Right cardiac atrium (tissue), 5 donors: ENCODE measurements at regions not wholly inside any gene's neighbourhood (a gene's known extent, or its start where the extent isn't known, plus 50 kb on each side); places are given as distances from the start of the nearest gene placed in this dataset.
A peak's percentile ranks its signal among the peaks of the same experiment; 100 is the strongest.

Experiments used
- ATAC-seq, 2 donors: fragments of 200-7000 bp; cut with Tn5 transposase; one replicate each; pipeline versions ENCODE4 v1.8.0 to v1.9.1; 2020; ENCODE audit warnings: moderate library complexity in 2 of 2, mild to moderate bottlenecking in 1 of 2
- DNase-seq, 3 donors: peaks; one replicate each; pipeline ENCODE4 v3.0.0-alpha.2; 2020
- H3K27ac ChIP-seq: one replicate; pipeline ENCODE4 v1.5.1; 2013; ENCODE audit warnings: mild to moderate bottlenecking, low read length, control low read depth, moderate library complexity
- H3K27me3 ChIP-seq: one replicate; pipeline ENCODE4 v1.6.1; 2013; ENCODE audit not compliant: control insufficient read depth, insufficient read depth
- H3K4me1 ChIP-seq: one replicate; pipeline ENCODE4 v1.6.1; 2013; ENCODE audit warnings: low read length; ENCODE audit not compliant: control insufficient read depth, insufficient read depth
- H3K4me3 ChIP-seq: one replicate; pipeline ENCODE4 v1.5.1; 2013; ENCODE audit warnings: low read length, control low read depth
- H3K9me3 ChIP-seq: one replicate; pipeline ENCODE4 v1.6.1; 2013; ENCODE audit warnings: low read length; ENCODE audit not compliant: control insufficient read depth
- WGBS: extraction: QIAGEN DNeasy Blood & Tissue Kit; methylation state at CpG from one replicate; pipeline ENCODE4 v1.1.7; 2013; 5-methylcytosine and 5-hydroxymethylcytosine counted together
- intact Hi-C, 4 donors: fragments of 100-400 bp; cut with DNase I; formaldehyde crosslinking; loops; one replicate each; pipeline versions ENCODE4 v1.11.0 to v1.14.0; 2022 to 2023
- donor health status: healthy with polysubstance abuse.
- donor health status: DM: no; HTN: yes; CAD: no.
- donor health status: DM: no; HTN: no; CAD: no.
- donor health status: DM: no; HTN: yes; CAD: no; lungs with severe emphysema.
- donor health status: DM: yes; HTN: yes; CAD: no.

GRCh38 chr1:233788687-233789086 lies 115.8 kb upstream of the SLC35F3 start:
- DNase-seq (no peak), ATAC-seq (no peak)
- Histone ChIP-seq H3K27ac (no peak overlapping the region), H3K4me1 (no peaks in the 10 kb centered on the region), H3K4me3 (no peak overlapping the region), H3K27me3 (no peaks in the 10 kb centered on the region), H3K9me3 (no peaks in the 10 kb centered on the region)
- intact Hi-C loops, result no loop called here

GRCh38 chr1:233790121-233790520 lies 114.4 kb upstream of the SLC35F3 start:
- 65% methylated on average over 3 of the region's 3 CpGs for WGBS
- no peaks in the 10 kb centered on the region for H3K9me3 ChIP-seq
- H3K27me3 ChIP-seq, result no peaks in the 10 kb centered on the region
- DNase-seq, result no peak
- intact Hi-C loops, result loop anchor here in 2 of 4 donors (5.0 to 10.0 kb wide), 2 partner anchors 345 to 348 kb away; no protein-coding TSS in a partner anchor
- H3K4me3 ChIP-seq, result no peak overlapping the region
- no peak for ATAC-seq
- H3K4me1 ChIP-seq, result no peaks in the 10 kb centered on the region
- H3K27ac ChIP-seq, result no peak overlapping the region

GRCh38 chr1:233790662-233791371 lies 113.7 kb upstream of the SLC35F3 start:
- WGBS, result 37% methylated on average over 8 of the region's 8 CpGs
- H3K27me3 ChIP-seq, result no peaks in the 10 kb centered on the region
- no peak overlapping the region for H3K27ac ChIP-seq
- ATAC-seq, result peak; percentile 75 to 81
- H3K4me1 ChIP-seq, result no peaks in the 10 kb centered on the region
- H3K9me3 ChIP-seq, result no peaks in the 10 kb centered on the region
- intact Hi-C loops, result loop anchor here in 2 of 4 donors (5.0 to 10.0 kb wide), 2 partner anchors 346 to 349 kb away; no protein-coding TSS in a partner anchor
- no peak overlapping the region for H3K4me3 ChIP-seq
- DNase-seq, result no peak

- 1% methylated on average over 1 of the region's 1 CpG for WGBS
- no peaks in the 10 kb centered on the region for H3K9me3 ChIP-seq
- intact Hi-C loops, result loop anchor here in 2 of 4 donors (5.0 to 10.0 kb wide), 2 partner anchors 347 to 349 kb away; no protein-coding TSS in a partner anchor
- H3K27me3 ChIP-seq, result no peaks in the 10 kb centered on the region
- H3K27ac ChIP-seq, result no peak overlapping the region
- H3K4me1 ChIP-seq, result no peaks in the 10 kb centered on the region
- no peak for DNase-seq
- ATAC-seq, result no peak
- H3K4me3 ChIP-seq, result no peak overlapping the region
Measured at GRCh38 chr1:233791372-233791703, 113.1 kb upstream of the SLC35F3 start.

- Histone ChIP-seq H3K4me3 (no peak overlapping the region), H3K4me1 (no peaks in the 10 kb centered on the region), H3K27ac (no peak overlapping the region), H3K9me3 (no peaks in the 10 kb centered on the region), H3K27me3 (no peaks in the 10 kb centered on the region)
- ATAC-seq, result no peak
- no peak for DNase-seq
- WGBS, result 88% methylated on average over 6 of the region's 6 CpGs
- intact Hi-C loops, result loop anchor here in 2 of 4 donors (5.0 to 10.0 kb wide), 2 partner anchors 347 to 349 kb away; no protein-coding TSS in a partner anchor
Measured at GRCh38 chr1:233791721-233792120, 112.8 kb upstream of the SLC35F3 start.

- Histone ChIP-seq H3K4me1 (no peaks in the 10 kb centered on the region), H3K27me3 (no peaks in the 10 kb centered on the region), H3K27ac (no peak overlapping the region), H3K4me3 (no peak overlapping the region), H3K9me3 (no peaks in the 10 kb centered on the region)
- no peak for DNase-seq
- intact Hi-C loops, result loop anchor here in 2 of 4 donors (5.0 to 10.0 kb wide), 2 partner anchors 350 to 353 kb away; no protein-coding TSS in a partner anchor
- no peak for ATAC-seq
- WGBS, result 96% methylated on average over 2 of the region's 2 CpGs
Measured at GRCh38 chr1:233794863-233795262, 109.6 kb upstream of the SLC35F3 start.

- H3K9me3 ChIP-seq, result no peaks in the 10 kb centered on the region
- H3K27me3 ChIP-seq, result no peaks in the 10 kb centered on the region
- H3K27ac ChIP-seq, result no peak overlapping the region
- intact Hi-C loops, result loop anchor here in 1 of 4 donors (10.0 kb wide), 1 partner anchor 351 kb away; no protein-coding TSS in a partner anchor
- H3K4me1 ChIP-seq, result no peaks in the 10 kb centered on the region
- H3K4me3 ChIP-seq, result no peak overlapping the region
- 74% methylated on average over 6 of the region's 6 CpGs for WGBS
- DNase-seq, result no peak
- no peak for ATAC-seq
Measured at GRCh38 chr1:233796146-233796783, 108.2 kb upstream of the SLC35F3 start.

GRCh38 chr1:233802611-233803010 lies 101.9 kb upstream of the SLC35F3 start:
- DNase-seq (no peak), ATAC-seq (no peak)
- intact Hi-C loops, result no loop called here
- Histone ChIP-seq H3K4me1 (no peaks in the 10 kb centered on the region), H3K9me3 (no peaks in the 10 kb centered on the region), H3K4me3 (no peak overlapping the region), H3K27me3 (no peaks in the 10 kb centered on the region), H3K27ac (no peak overlapping the region)
- WGBS, result 53% methylated on average over 4 of the region's 4 CpGs

GRCh38 chr1:233805786-233806185 lies 98.7 kb upstream of the SLC35F3 start:
- Histone ChIP-seq H3K4me1 (no peaks in the 10 kb centered on the region), H3K4me3 (no peak overlapping the region), H3K27ac (no peak overlapping the region), H3K27me3 (no peaks in the 10 kb centered on the region), H3K9me3 (no peaks in the 10 kb centered on the region)
- intact Hi-C loops, result no loop called here
- DNase-seq (no peak), ATAC-seq (no peak)
- WGBS, result 86% methylated on average over 2 of the region's 2 CpGs

GRCh38 chr1:233815357-233815756 lies 89.1 kb upstream of the SLC35F3 start:
- Histone ChIP-seq H3K9me3 (no peaks in the 10 kb centered on the region), H3K4me3 (no peak overlapping the region), H3K4me1 (no peaks in the 10 kb centered on the region), H3K27me3 (no peaks in the 10 kb centered on the region), H3K27ac (no peak overlapping the region)
- no peak for DNase-seq
- ATAC-seq, result no peak
- 63% methylated on average over 1 of the region's 1 CpG for WGBS
- intact Hi-C loops, result no loop called here

GRCh38 chr1:233815865-233816264 lies 88.6 kb upstream of the SLC35F3 start:
- H3K27ac ChIP-seq, result no peak overlapping the region
- intact Hi-C loops, result no loop called here
- H3K9me3 ChIP-seq, result no peaks in the 10 kb centered on the region
- WGBS, result 71% methylated on average over 3 of the region's 3 CpGs
- H3K4me1 ChIP-seq, result no peaks in the 10 kb centered on the region
- ATAC-seq (no peak), DNase-seq (no peak)
- H3K27me3 ChIP-seq, result no peaks in the 10 kb centered on the region
- H3K4me3 ChIP-seq, result no peak overlapping the region
